Retinal pigment epithelial cell (primary cell): ENCODE measurements at regions not wholly inside any gene's neighbourhood (a gene's known extent, or its start where the extent isn't known, plus 50 kb on each side); places are given as distances from the start of the nearest gene placed in this dataset.

ENCODE experiments used
- DNase-seq: peaks from one replicate; pipeline ENCODE4 v3.0.0-alpha.2; 2010; ENCODE audit warnings: low read depth
- H3K4me3 ChIP-seq: 2 replicates; pipeline ENCODE4 v1.5.1; 2011; ENCODE audit warnings: mild to moderate bottlenecking, low read length, control low read depth, moderate library complexity
- TF ChIP-seq, protein P1 (sequence below): conservative IDR thresholded peaks from 2 replicates; pipeline ENCODE4 v1.5.1; 2011; ENCODE audit warnings: low read depth, low read length, control low read depth, inconsistent platforms

DNA sequence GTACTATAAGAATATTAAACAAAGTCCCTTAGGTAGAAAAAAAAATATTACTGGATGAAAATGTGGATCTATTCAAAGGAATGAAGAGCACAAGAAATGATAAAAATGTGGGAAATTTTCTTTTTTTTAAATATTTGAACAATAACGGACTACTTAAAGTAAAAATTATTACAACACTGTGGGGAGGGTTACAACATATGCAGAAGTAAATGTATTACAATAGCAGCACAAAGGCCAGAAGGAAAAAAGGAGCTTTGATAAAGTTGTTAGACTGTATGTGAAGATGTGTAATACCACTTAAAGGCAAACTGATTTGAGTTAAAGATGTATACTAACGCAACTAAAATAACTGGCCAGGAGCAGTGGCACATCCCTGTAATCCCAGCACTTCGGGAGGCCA, 427.1 kb downstream of the SHQ1 start:
- H3K4me3 ChIP-seq = no peak overlapping the region
- TF ChIP-seq, protein P1, sequence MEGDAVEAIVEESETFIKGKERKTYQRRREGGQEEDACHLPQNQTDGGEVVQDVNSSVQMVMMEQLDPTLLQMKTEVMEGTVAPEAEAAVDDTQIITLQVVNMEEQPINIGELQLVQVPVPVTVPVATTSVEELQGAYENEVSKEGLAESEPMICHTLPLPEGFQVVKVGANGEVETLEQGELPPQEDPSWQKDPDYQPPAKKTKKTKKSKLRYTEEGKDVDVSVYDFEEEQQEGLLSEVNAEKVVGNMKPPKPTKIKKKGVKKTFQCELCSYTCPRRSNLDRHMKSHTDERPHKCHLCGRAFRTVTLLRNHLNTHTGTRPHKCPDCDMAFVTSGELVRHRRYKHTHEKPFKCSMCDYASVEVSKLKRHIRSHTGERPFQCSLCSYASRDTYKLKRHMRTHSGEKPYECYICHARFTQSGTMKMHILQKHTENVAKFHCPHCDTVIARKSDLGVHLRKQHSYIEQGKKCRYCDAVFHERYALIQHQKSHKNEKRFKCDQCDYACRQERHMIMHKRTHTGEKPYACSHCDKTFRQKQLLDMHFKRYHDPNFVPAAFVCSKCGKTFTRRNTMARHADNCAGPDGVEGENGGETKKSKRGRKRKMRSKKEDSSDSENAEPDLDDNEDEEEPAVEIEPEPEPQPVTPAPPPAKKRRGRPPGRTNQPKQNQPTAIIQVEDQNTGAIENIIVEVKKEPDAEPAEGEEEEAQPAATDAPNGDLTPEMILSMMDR = no peak
- no peak for DNase-seq

GRCh38 chr3:72418856-72419255, 429.4 kb downstream of the SHQ1 start:
- TF ChIP-seq, protein P1 = no peak
- no peak for DNase-seq
- no peak overlapping the region for H3K4me3 ChIP-seq

- TF ChIP-seq, protein P1 = no peak
- no peak overlapping the region for H3K4me3 ChIP-seq
- DNase-seq = no peak
Observed at GRCh38 chr3:72418244-72418643, 430.0 kb downstream of the SHQ1 start.

- H3K4me3 ChIP-seq = no peak overlapping the region
- no peak for DNase-seq
- TF ChIP-seq, protein P1 = no peak
Observed at GRCh38 chr3:72414481-72415016, 433.7 kb downstream of the SHQ1 start.

GRCh38 chr3:72413228-72413627, 435.0 kb downstream of the SHQ1 start:
- DNase-seq = no peak
- H3K4me3 ChIP-seq = no peak overlapping the region
- TF ChIP-seq, protein P1 = no peak

DNA sequence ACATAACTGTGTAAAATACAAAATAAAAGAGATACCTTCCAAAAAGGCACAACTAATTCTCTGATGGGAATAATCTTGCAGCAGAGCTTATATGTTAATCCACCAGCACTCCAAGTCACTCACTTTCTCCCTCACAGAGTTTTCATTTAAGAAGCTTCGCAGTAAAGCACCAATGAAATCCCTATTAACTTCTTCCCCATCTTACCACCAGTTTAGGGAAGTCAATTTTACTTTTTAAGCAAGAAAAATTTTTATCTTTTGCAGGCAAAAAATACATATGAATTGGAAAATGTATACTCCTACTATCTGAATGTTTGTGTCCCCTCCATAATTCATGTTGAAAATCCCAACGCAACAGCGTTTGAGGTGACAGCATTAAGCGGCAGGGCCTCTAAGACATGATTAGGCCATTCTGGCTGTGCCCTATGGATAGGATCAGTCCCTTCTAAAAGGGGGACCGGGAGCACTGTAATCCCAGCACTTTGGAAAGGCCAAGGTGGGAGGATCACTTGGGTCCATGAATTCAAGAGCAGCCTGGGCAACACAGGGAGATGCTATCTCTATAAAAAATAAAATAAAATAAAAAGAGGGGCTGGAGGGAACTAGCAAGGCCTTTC, 435.8 kb downstream of the SHQ1 start:
- no peak overlapping the region for H3K4me3 ChIP-seq
- TF ChIP-seq, protein P1 = no peak
- no peak for DNase-seq

- no peak for DNase-seq
- TF ChIP-seq, protein P1 = no peak
- no peak overlapping the region for H3K4me3 ChIP-seq
Observed at GRCh38 chr3:72411843-72412242, 436.4 kb downstream of the SHQ1 start.
